ENCODE measurements at regions not wholly inside any gene's neighbourhood (a gene's known extent, or its start where the extent isn't known, plus 50 kb on each side); places are given as distances from the start of the nearest gene placed in this dataset.

DNA sequence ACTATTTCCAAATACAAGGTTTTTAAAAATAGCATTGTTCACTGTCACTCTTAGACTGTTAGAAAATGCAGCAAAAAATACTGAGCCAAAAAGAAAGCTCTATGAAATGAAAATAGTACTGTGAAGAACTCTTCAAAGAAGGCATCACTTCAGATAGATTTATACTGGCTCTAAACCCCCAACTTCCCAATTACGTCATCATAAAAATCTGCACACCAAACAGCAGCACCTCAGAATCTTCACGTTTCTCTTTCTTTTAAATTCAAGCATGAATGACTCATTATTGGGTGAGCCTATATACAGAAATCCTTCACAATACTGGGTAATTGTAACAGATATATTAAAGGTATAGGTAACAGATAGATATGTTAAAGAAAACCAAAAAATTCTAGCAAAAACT, 208.4 kb upstream of the HTR1E start:
- no peak for DNase-seq
- Histone ChIP-seq H3K27ac (ENCODE audit: low read length) (no peak overlapping the region), H3K36me3 (ENCODE audit: insufficient read depth, low read length) (no peaks in the 10 kb centered on the region), H3K4me1 (ENCODE audit: low read length) (no peaks in the 10 kb centered on the region), H4K20me1 (ENCODE audit: insufficient read depth, low read depth, low read length) (no peaks in the 10 kb centered on the region), H3K9me2 (replicated peaks; ENCODE audit: insufficient read depth, low read length) (no peaks in the 10 kb centered on the region), H3K27me3 (ENCODE audit: low read length) (no peaks in the 10 kb centered on the region), H2AFZ (ENCODE audit: low read length) (no peak overlapping the region), H3K79me2 (ENCODE audit: low read length) (no peaks in the 10 kb centered on the region), H3K4me2 (ENCODE audit: low read depth, low read length, poor library complexity, severe bottlenecking) (no peak overlapping the region), H3K9ac (ENCODE audit: low read length) (no peak overlapping the region), H3K4me3 (ENCODE audit: low read length) (no peak overlapping the region), H3K9me3 (ENCODE audit: low read length) (no peaks in the 10 kb centered on the region)

DNA sequence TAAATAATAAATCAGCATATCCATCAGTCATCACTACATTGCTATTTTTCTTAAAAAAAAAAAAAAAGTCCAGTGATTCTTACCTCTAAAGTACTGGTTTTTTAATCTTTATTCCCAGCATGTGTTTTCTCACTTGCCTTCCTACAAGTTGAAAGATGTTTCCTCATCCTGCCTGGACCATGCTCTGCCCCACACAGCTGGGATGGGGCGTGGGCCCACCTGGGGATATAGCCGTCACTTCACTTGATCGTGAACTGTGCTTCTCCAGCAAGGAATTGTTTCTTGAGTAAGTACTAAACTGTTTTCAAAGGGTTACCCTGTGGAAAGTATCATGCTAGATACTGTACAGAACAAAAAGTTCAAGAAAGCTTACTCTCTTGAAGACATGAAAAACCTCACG, 212.6 kb upstream of the HTR1E start:
- Histone ChIP-seq H3K9me3 (ENCODE audit: low read length) (no peaks in the 10 kb centered on the region), H3K27me3 (ENCODE audit: low read length) (no peaks in the 10 kb centered on the region), H3K4me1 (ENCODE audit: low read length) (no peaks in the 10 kb centered on the region), H3K27ac (ENCODE audit: low read length) (no peak overlapping the region), H3K9ac (ENCODE audit: low read length) (no peak overlapping the region), H3K36me3 (ENCODE audit: insufficient read depth, low read length) (no peaks in the 10 kb centered on the region), H3K4me2 (ENCODE audit: low read depth, low read length, poor library complexity, severe bottlenecking) (no peak overlapping the region), H3K79me2 (ENCODE audit: low read length) (no peaks in the 10 kb centered on the region), H2AFZ (ENCODE audit: low read length) (no peak overlapping the region), H4K20me1 (ENCODE audit: insufficient read depth, low read depth, low read length) (no peaks in the 10 kb centered on the region), H3K9me2 (replicated peaks; ENCODE audit: insufficient read depth, low read length) (no peaks in the 10 kb centered on the region), H3K4me3 (ENCODE audit: low read length) (no peak overlapping the region)
- DNase-seq = no peak

DNA sequence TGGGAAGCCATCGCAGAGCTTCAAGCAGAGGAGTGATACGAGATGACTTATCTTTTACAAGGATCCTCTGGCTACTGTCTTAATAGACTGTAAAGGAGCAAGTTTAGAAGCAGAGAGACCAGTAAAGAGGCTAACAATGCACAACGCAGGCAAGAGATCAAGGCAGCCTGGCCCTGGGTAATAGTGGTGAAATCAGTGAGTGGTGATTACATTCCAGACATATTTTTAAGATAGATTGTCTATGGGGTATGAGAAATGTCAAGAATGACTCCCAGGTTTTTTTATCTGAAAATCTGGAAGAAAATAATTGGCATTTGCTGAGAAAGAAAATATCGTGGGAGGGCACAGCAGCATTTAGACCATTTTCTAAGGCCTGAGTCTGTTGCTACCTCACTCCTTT, 213.6 kb upstream of the HTR1E start:
- no peaks in the 10 kb centered on the region for H3K4me1 ChIP-seq (ENCODE audit: low read length)
- no peaks in the 10 kb centered on the region for H3K27me3 ChIP-seq (ENCODE audit: low read length)
- H4K20me1 ChIP-seq (ENCODE audit: insufficient read depth, low read depth, low read length) = no peaks in the 10 kb centered on the region
- H3K4me2 ChIP-seq (ENCODE audit: low read depth, low read length, poor library complexity, severe bottlenecking) = no peak overlapping the region
- H2AFZ ChIP-seq (ENCODE audit: low read length) = no peak overlapping the region
- no peaks in the 10 kb centered on the region for H3K9me3 ChIP-seq (ENCODE audit: low read length)
- H3K9ac ChIP-seq (ENCODE audit: low read length) = no peak overlapping the region
- H3K79me2 ChIP-seq (ENCODE audit: low read length) = no peaks in the 10 kb centered on the region
- no peak overlapping the region for H3K27ac ChIP-seq (ENCODE audit: low read length)
- H3K36me3 ChIP-seq (ENCODE audit: insufficient read depth, low read length) = no peaks in the 10 kb centered on the region
- H3K4me3 ChIP-seq (ENCODE audit: low read length) = no peak overlapping the region
- no peak for DNase-seq
- no peaks in the 10 kb centered on the region for H3K9me2 ChIP-seq (replicated peaks; ENCODE audit: insufficient read depth, low read length)

DNA sequence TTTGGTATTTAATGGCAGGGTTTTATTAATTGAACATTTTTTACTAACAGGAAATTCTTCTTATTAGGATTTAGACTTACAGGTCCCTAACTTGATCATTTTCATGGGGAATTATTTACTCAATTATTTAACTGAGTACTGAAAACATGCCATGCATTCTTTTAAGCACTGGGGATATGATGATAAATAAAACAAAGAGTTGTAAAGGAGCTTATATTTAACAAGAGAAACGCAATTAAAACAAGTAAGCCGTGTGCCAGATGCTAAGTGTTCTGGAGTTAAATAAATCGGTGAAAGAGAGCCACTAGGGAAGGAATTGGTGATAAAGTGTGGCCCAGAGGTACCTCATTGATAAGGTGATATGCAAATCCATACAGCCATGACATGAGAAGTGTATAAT, 214.2 kb upstream of the HTR1E start:
- Histone ChIP-seq H2AFZ (ENCODE audit: low read length) (no peak overlapping the region), H3K36me3 (ENCODE audit: insufficient read depth, low read length) (no peaks in the 10 kb centered on the region), H3K4me3 (ENCODE audit: low read length) (no peak overlapping the region), H3K4me2 (ENCODE audit: low read depth, low read length, poor library complexity, severe bottlenecking) (no peak overlapping the region), H3K9ac (ENCODE audit: low read length) (no peak overlapping the region), H3K9me3 (ENCODE audit: low read length) (no peaks in the 10 kb centered on the region), H3K79me2 (ENCODE audit: low read length) (no peaks in the 10 kb centered on the region), H3K27me3 (ENCODE audit: low read length) (no peaks in the 10 kb centered on the region), H3K4me1 (ENCODE audit: low read length) (no peaks in the 10 kb centered on the region), H3K27ac (ENCODE audit: low read length) (no peak overlapping the region), H4K20me1 (ENCODE audit: insufficient read depth, low read depth, low read length) (no peaks in the 10 kb centered on the region), H3K9me2 (replicated peaks; ENCODE audit: insufficient read depth, low read length) (no peaks in the 10 kb centered on the region)
- no peak for DNase-seq

DNA sequence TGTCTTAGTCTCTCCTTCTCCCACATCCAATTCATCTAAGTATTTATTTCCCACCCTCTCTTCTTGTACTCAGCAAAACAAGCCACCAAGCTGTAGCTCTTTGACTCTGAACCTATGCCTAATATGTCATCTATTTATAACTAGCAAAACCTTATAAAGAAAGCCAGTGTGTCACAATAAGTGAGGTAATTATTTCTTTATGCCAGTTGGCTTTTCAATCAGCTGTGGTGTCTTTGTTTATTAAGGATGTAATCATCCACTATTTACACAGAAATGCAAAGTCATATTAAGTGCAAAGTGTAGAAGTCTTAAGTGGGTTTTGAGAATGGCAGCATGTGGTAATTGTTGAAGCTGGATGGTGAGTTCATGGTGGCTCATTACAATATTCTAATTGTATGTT, 215.2 kb upstream of the HTR1E start:
- Histone ChIP-seq H3K4me3 (ENCODE audit: low read length) (no peak overlapping the region), H4K20me1 (ENCODE audit: insufficient read depth, low read depth, low read length) (no peaks in the 10 kb centered on the region), H2AFZ (ENCODE audit: low read length) (no peak overlapping the region), H3K36me3 (ENCODE audit: insufficient read depth, low read length) (no peaks in the 10 kb centered on the region), H3K27me3 (ENCODE audit: low read length) (no peaks in the 10 kb centered on the region), H3K79me2 (ENCODE audit: low read length) (no peaks in the 10 kb centered on the region), H3K4me2 (ENCODE audit: low read depth, low read length, poor library complexity, severe bottlenecking) (no peak overlapping the region), H3K4me1 (ENCODE audit: low read length) (no peaks in the 10 kb centered on the region), H3K27ac (ENCODE audit: low read length) (no peak overlapping the region), H3K9ac (ENCODE audit: low read length) (no peak overlapping the region), H3K9me2 (replicated peaks; ENCODE audit: insufficient read depth, low read length) (no peaks in the 10 kb centered on the region), H3K9me3 (ENCODE audit: low read length) (no peaks in the 10 kb centered on the region)
- DNase-seq = no peak

DNA sequence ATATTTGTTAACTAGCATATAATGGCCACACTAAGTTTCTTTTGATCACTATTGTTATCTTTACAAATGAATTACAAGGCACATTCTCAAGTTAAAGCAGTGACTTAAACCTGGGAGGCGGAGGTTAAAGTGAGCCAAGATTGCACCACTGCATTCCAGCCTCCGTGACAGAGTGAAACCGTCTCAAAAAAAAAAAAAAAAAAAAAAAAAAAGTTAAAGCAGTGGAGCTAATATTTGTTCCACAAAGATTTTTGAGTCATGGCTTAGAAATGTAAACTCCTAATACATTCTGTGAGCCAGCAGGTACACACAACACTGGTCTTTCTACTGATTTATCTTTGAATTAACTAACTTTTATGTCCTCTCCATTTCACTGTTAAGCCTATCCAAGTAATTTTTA, 221.7 kb upstream of the HTR1E start:
- H3K4me3 ChIP-seq (ENCODE audit: low read length) = no peak overlapping the region
- H3K9ac ChIP-seq (ENCODE audit: low read length) = no peak overlapping the region
- H3K4me2 ChIP-seq (ENCODE audit: low read depth, low read length, poor library complexity, severe bottlenecking) = no peak overlapping the region
- H4K20me1 ChIP-seq (ENCODE audit: insufficient read depth, low read depth, low read length) = no peaks in the 10 kb centered on the region
- no peak overlapping the region for H2AFZ ChIP-seq (ENCODE audit: low read length)
- H3K27ac ChIP-seq (ENCODE audit: low read length) = no peak overlapping the region
- H3K79me2 ChIP-seq (ENCODE audit: low read length) = no peaks in the 10 kb centered on the region
- no peaks in the 10 kb centered on the region for H3K9me2 ChIP-seq (replicated peaks; ENCODE audit: insufficient read depth, low read length)
- no peaks in the 10 kb centered on the region for H3K4me1 ChIP-seq (ENCODE audit: low read length)
- H3K27me3 ChIP-seq (ENCODE audit: low read length) = no peaks in the 10 kb centered on the region
- DNase-seq = no peak
- H3K9me3 ChIP-seq (ENCODE audit: low read length) = no peaks in the 10 kb centered on the region
- H3K36me3 ChIP-seq (ENCODE audit: insufficient read depth, low read length) = no peaks in the 10 kb centered on the region

DNA sequence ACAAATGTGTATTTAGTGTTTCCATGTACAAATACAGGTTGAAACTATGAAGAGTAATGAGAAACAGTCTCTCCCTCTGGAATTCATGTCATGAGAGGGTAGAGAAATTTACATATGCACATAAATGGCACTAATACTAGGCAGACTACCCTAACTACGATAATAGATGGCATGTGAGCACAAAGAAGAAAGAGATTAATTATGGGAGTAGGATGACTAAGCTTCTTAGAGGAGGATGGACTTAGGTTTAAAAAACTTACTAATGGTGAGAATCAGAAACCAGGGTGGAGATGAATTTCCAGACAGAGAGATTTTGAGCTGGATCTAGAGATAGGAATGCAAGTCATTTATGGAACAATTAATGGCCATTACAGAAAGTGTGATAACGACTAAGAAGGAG, 225.3 kb upstream of the HTR1E start:
- Histone ChIP-seq H4K20me1 (ENCODE audit: insufficient read depth, low read depth, low read length) (no peaks in the 10 kb centered on the region), H3K4me3 (ENCODE audit: low read length) (no peak overlapping the region), H3K36me3 (ENCODE audit: insufficient read depth, low read length) (no peaks in the 10 kb centered on the region), H3K4me1 (ENCODE audit: low read length) (no peaks in the 10 kb centered on the region), H3K4me2 (ENCODE audit: low read depth, low read length, poor library complexity, severe bottlenecking) (no peak overlapping the region), H3K27me3 (ENCODE audit: low read length) (no peaks in the 10 kb centered on the region), H3K27ac (ENCODE audit: low read length) (no peak overlapping the region), H2AFZ (ENCODE audit: low read length) (no peak overlapping the region), H3K9ac (ENCODE audit: low read length) (no peak overlapping the region), H3K79me2 (ENCODE audit: low read length) (no peaks in the 10 kb centered on the region), H3K9me3 (ENCODE audit: low read length) (no peaks in the 10 kb centered on the region), H3K9me2 (replicated peaks; ENCODE audit: insufficient read depth, low read length) (no peaks in the 10 kb centered on the region)
- no peak for DNase-seq

DNA sequence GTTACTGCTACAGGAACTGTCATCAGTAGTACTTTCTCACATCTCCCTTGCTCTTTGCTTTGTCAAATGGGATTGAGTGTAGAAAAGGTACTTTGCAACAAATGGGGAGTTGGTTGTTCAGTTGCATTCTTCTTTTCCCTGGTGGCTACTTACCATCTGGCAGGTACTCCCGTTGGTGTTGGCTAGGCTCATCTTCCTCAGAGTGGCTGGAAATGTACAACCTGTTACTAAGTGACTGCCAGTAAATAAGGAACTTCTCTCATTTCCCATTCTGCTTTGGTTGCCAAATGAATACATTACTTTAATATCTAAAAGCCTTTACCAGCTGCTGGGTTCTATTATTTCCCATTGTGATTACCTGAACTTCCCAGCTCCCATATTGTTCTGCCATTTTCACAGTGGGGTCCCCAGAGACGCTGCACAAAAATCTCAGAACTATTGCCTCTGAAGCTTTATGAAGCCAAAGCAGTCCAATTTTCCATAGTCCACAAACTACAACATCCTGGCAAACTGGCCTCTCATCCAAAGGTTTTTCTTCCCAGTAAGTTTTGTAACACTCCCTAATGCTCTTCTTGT, 229.7 kb upstream of the HTR1E start:
- H3K27me3 ChIP-seq (ENCODE audit: low read length) = no peaks in the 10 kb centered on the region
- no peak overlapping the region for H2AFZ ChIP-seq (ENCODE audit: low read length)
- no peaks in the 10 kb centered on the region for H3K79me2 ChIP-seq (ENCODE audit: low read length)
- no peaks in the 10 kb centered on the region for H3K4me1 ChIP-seq (ENCODE audit: low read length)
- DNase-seq = no peak
- H4K20me1 ChIP-seq (ENCODE audit: insufficient read depth, low read depth, low read length) = no peaks in the 10 kb centered on the region
- no peaks in the 10 kb centered on the region for H3K9me2 ChIP-seq (replicated peaks; ENCODE audit: insufficient read depth, low read length)
- no peak overlapping the region for H3K4me2 ChIP-seq (ENCODE audit: low read depth, low read length, poor library complexity, severe bottlenecking)
- H3K27ac ChIP-seq (ENCODE audit: low read length) = no peak overlapping the region
- no peaks in the 10 kb centered on the region for H3K9me3 ChIP-seq (ENCODE audit: low read length)
- H3K36me3 ChIP-seq (ENCODE audit: insufficient read depth, low read length) = no peaks in the 10 kb centered on the region
- no peak overlapping the region for H3K4me3 ChIP-seq (ENCODE audit: low read length)
- H3K9ac ChIP-seq (ENCODE audit: low read length) = no peak overlapping the region

DNA sequence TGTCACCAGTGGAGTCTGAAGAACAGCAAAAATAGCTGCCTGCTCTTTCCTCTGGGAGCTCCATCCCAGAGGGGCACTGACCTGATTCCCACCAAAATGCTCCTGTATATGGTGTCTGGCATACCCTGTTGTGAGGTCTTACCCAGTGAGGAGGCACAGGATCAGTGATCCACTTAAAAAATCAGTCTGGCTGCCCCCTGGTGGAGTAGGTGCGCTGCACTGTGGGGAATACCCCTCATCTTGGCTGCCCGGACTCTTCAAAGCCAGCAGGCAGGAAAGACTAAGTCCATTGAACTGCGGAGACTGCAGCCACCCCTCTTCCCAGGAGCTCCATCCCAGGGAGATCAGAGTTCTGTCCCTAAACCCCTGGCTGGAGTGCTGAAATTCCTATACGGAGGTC, 230.9 kb upstream of the HTR1E start:
- Histone ChIP-seq H3K4me2 (ENCODE audit: low read depth, low read length, poor library complexity, severe bottlenecking) (no peak overlapping the region), H3K9me2 (replicated peaks; ENCODE audit: insufficient read depth, low read length) (no peaks in the 10 kb centered on the region), H3K27me3 (ENCODE audit: low read length) (no peaks in the 10 kb centered on the region), H3K9me3 (ENCODE audit: low read length) (no peaks in the 10 kb centered on the region), H4K20me1 (ENCODE audit: insufficient read depth, low read depth, low read length) (no peaks in the 10 kb centered on the region), H3K79me2 (ENCODE audit: low read length) (no peaks in the 10 kb centered on the region), H3K4me1 (ENCODE audit: low read length) (no peaks in the 10 kb centered on the region), H3K27ac (ENCODE audit: low read length) (no peak overlapping the region), H2AFZ (ENCODE audit: low read length) (no peak overlapping the region), H3K9ac (ENCODE audit: low read length) (no peak overlapping the region), H3K4me3 (ENCODE audit: low read length) (no peak overlapping the region), H3K36me3 (ENCODE audit: insufficient read depth, low read length) (no peaks in the 10 kb centered on the region)
- DNase-seq = peak; percentile 79
